Stromal cell of bone marrow (primary cell): ENCODE measurements at regions not wholly inside any gene's neighbourhood (a gene's known extent, or its start where the extent isn't known, plus 50 kb on each side); places are given as distances from the start of the nearest gene placed in this dataset.
"Not testable (repeated sequence)": the region's sequence is repeated elsewhere in the genome, so short reads cannot be mapped to it uniquely, and the experiment has no call there.

Experiments
- DNase-seq: peaks from one replicate; pipeline ENCODE4 v3.0.0-alpha.2; 2012; ENCODE audit warnings: low read depth

- DNase-seq: not testable (repeated sequence)
Measured at GRCh38 chr4:188738290-188738689, 599.0 kb downstream of the TRIML1 start.

DNA sequence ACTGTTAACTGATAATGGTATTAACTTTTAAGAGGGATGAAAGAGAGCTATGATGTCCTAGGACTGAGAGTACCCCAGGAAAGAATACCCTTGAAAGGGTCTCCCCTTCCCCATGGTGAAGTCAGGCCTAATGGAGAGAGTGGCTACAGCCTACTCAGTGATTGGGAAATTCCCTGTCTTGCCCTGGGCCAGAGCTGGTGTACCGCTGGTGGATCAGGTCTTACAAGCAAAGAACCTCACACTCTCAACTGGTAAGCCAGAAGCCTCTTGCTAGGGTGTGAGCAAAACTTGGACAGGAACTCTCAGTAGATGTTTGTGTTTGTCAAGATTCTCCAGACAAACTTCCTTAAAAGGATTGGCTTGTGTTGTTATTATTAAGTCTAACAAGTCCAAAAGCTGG, 600.9 kb downstream of the TRIML1 start:
- not testable (repeated sequence) for DNase-seq

DNA sequence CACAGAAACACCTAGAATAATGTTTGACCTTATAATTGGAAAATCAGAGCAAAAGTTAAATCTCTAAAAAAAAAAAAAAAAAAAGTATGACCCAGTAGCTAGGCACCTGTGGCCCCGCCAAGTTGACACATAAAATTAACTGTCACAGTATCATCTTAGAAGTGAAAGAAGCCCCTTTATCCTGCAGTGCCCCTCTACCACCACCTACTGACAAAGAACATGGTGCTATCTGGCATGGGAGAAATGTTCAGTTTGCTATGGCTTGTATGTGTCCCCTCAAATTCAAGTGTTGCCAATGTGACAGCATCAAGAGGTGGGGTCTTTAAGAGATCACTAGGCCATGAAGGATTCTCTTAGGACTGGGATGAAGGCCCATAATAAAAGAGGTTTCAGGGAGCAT, 601.5 kb downstream of the TRIML1 start:
- DNase-seq: not testable (repeated sequence)

DNA sequence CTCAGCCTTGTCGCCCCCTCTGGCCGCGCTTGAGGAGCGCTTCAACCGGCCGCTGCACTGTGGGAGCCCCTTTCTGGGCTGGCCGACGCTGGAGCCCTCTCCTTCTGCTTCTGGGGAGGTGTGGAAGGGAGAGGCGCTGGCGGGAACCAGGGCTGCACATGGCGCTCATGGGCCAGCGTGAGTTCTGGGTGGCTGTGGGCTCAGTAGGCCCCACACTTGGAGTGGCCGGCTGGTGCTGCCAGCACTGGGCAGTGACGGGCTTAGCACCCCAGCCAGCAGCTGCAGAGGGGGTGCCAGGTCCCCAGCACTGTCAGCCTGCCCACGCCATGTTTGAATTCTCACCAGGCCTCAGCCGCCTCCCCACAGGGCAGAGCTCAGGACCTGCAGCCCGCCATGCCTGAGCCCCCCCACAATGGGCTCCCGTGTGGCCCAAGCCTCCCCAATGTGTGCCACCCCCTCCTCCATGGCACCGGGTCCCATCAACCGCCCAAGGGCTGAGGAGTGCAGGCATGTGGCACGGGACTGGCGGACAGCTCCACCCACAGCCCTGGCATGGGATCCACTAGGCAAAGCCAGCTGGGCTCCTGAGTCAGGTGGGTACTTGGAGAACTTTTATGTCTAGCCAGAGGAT, 615.2 kb downstream of the TRIML1 start:
- DNase-seq: no peak

- no peak for DNase-seq
Measured at GRCh38 chr4:188767496-188767895, 628.3 kb downstream of the TRIML1 start.

- DNase-seq: no peak
Measured at GRCh38 chr4:188778905-188779304, 639.7 kb downstream of the TRIML1 start.

DNA sequence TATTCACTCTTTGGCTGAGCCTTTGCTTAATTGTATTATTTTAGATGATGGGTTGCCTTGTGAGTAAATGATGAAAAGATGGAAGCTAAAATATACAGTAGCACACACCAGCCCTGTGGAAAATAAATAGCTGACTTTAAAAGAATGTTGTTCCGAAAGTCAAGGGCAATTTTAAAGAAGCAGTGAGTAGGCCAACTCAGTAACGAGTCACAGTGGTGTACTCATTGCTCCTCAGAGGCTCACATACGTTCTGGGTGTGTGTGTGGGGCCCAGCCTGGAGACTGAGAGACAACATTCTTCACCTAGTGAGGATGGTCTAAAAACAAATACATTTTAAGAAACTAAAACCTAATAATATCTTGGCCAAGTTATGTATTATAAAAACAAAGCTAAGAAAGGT, 640.3 kb downstream of the TRIML1 start:
- peak; percentile 29 for DNase-seq

- no peak for DNase-seq
Measured at GRCh38 chr4:188780028-188780427, 640.8 kb downstream of the TRIML1 start.

DNA sequence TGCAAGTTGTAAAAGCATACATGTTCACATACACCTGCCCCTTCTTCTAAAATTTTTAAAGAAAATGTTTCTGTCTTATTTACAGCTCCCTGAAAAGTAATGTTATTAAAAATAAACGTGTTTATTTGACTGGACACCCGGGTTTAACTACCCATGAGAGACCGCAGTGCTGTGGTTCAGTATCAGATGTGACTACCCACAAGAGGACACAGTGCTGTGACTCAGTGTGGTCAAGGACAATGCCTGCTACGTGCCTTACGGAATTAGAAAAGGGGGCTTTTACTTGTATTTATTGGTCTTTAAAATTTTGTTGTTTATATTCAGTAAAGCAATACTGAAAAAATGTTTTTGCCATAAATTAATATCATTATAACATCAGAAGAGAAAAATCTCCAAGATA, 641.4 kb downstream of the TRIML1 start:
- no peak for DNase-seq

- DNase-seq: no peak
Measured at GRCh38 chr4:188781655-188782054, 642.4 kb downstream of the TRIML1 start.

DNA sequence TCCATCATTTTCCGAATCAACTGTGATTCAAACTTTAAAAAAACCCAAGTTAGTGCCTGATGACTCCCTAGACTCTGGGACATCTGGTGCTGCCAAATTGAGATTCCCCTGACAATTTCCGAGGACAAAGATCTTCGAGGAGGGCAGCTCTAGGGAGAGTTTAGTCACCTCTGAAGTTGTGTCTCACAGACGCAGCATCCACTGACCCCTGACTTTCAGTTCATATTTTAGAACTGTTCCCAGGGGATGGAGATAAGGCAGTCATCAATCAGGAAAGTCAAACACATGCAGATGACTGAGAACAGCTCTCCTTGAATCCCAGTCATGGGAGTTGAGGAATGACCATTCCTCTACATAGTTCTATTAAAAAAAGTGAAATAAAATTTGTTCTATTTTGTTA, 643.9 kb downstream of the TRIML1 start:
- no peak for DNase-seq

DNA sequence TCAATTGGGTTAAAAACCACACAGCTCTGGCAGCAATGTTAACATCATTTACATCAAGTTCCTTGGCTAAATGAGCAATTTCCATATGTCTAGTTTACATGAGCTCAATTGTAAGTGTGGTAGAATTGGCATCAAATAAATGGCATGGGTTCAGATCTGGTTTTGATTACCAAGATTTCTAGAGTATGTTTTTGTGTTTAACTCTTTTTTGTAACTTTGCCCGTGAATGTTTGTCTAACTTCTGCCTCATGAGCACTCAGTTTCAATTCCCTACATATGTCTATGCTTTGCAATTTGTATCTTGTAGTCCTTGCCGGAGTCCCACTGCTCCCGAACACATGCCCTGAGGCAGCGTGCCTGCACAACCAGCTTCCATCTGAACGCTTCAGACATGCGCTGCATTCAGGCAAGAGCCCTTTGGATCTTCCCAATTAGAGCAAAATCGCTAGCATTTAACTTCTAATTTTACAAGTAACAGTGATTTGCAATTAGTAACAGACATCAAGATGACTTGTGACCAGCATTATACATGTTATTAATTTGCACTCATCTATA, 644.4 kb downstream of the TRIML1 start:
- no peak for DNase-seq

DNA sequence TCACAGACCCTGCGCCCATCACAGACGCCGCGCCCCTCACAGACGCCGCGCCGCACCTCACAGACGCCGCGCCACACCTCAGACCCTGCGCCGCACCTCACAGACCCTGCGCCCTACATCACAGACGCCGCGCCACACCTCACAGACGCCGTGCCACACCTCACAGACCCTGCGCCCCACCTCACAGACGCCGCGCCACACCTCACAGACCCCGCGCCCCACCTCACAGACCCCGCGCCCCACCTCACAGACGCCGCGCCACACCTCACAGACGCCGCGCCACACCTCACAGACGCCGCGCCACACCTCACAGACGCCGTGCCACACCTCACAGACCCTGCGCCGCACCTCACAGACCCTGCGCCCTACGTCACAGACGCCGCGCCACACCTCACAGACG, 657.4 kb downstream of the TRIML1 start:
- not testable (repeated sequence) for DNase-seq

- not testable (repeated sequence) for DNase-seq
Measured at GRCh38 chr4:188797011-188797410, 657.8 kb downstream of the TRIML1 start.

DNA sequence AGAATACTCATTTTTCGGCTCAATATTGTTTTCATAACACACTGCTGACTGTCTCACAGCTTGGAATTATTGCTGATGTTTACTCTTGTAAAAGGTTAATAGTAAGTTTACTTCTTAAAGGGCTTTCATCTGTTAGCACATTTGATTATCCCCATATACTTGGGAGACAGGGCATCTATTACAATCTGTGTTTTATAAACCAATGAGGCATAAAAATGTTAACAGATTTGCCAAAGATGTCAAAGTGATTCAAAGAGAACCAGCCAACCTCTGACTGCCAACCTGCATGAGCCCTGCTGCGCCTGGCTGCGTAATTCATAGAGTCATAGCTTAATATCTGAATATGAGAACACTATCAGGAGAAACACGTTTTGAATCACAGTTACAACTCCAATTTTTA, 665.6 kb downstream of the TRIML1 start:
- no peak for DNase-seq

- no peak for DNase-seq
Measured at GRCh38 chr4:188811121-188811520, 671.9 kb downstream of the TRIML1 start.

DNA sequence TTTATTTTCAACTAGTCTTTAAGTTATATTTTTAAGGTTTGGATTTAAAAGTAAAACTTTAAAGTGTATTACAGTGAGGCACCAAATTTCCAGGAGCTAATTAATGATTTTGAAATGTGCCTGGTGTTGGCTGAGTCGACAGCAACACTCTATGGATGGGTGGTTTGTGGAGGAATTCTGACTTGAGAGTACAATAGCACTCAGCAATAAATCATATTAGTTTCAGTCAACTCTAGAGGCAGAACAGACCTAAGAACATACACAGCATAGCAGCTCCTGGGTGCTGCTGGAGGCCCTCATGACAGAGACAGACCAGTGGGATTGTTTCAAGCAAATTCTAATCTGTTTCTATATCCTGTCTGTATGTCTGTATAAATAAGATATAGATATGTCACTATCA, 673.4 kb downstream of the TRIML1 start:
- no peak for DNase-seq

- DNase-seq: no peak
Measured at GRCh38 chr4:188818300-188818699, 679.1 kb downstream of the TRIML1 start.

DNA sequence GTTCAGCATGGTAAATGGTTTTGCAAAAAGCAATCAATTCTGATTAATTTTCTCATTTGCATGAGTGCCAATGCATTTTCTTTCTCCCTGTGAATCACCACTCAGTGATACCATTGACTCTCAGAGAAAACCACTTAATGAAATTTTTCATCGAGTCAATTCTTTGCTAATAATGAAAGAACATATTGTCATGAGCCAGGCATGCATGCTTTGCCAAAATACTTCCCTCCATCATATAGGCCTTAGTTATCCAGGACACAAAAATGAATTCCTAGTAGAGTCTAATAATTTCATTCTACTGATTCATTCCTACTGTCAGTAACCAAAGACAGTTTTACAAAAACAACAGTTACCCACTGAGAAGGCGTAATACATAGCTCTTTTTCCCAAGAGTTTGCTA, 680.0 kb downstream of the TRIML1 start:
- no peak for DNase-seq

DNA sequence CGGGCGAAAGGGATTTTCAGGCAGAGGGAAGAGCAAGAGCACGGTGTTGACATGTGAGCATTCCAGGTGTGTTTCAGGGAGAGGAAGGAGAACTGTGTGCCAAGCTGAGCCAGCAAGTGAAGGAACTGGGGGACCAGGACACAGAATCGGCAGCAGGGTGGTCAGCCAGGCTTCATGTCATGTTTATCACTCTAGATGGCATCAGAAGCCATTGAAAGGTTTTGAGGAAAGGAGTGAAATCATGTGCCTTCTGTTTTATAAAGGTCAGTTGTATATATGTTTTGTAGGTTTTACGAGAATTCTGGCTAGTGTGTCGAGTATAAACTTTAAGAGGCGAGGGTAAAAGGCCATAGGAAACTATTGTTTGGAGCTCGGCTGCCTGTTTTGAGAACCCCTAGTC, 682.3 kb downstream of the TRIML1 start:
- no peak for DNase-seq

DNA sequence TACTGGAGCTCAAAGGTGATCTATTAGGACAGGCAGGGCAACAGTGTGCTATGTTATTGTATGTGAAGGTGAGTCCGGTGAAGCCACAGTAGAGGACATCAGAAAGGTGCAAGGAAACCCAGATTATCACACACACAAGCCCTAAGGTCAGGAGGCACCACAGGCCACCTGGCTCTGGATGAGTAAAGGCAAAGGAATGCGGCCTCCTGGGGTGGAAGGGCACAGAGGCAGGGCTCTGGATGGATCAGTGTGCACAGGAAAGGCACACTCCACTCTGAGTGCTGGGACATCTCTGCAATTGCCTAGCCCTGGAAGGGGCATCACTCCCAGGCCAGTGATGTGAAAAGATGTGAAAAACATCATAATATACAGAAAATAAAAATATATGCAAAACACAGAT, 683.5 kb downstream of the TRIML1 start:
- DNase-seq: no peak

GRCh38 chr4:188824553-188824952, 685.3 kb downstream of the TRIML1 start:
- no peak for DNase-seq

DNA sequence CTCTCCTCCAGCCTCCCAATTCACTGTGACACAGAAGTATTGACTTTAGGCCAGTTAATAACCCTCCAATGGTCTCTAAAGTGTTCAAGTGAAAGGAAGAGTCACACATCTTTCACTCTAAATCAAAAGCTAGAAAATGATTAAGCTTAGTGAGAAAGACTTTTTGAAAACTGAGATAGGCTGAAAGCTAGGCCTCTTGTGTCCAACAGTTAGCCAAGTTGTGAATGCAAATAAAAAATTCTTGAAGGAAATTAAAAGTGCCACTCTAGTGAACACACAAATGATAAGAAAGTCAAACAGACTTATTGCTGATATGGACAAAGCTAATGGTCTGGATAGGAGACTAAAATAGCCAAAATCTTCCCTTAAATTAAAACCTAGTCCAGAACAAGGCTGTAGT, 687.2 kb downstream of the TRIML1 start:
- no peak for DNase-seq

DNA sequence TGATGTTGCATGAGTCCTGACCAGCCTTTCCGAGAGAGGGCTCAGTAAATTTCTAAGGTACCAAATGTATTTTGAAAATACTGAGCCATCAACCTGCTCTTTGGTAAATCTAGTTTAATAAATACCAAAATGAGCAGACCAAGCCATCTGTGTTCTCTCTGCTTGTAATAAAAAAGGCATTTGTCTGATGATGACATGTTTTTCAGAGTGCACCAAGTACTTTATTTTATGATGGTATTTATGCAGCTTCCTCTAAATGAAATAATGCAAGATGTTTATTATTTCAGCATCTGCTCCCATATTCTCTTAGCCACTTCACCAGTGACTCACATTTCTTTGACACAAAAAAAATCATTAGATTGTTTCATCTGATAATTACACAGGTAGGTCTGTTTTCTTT, 700.5 kb downstream of the TRIML1 start:
- no peak for DNase-seq
